Colonic mucosa (tissue), 4 donors: ENCODE measurements at regions not wholly inside any gene's neighbourhood (a gene's known extent, or its start where the extent isn't known, plus 50 kb on each side); places are given as distances from the start of the nearest gene placed in this dataset.
A peak's percentile ranks its signal among the peaks of the same experiment; 100 is the strongest.

Experiments used
- DNase-seq: peaks from one replicate; pipeline ENCODE4 v3.0.0-alpha.2; 2020
- H3K27ac ChIP-seq: fragments of 200-600 bp; one replicate; pipeline ENCODE4 v1.8.0; 2021
- H3K27me3 ChIP-seq: fragments of 200-600 bp; one replicate; pipeline ENCODE4 v1.8.0; 2021
- H3K36me3 ChIP-seq: fragments of 200-600 bp; one replicate; pipeline ENCODE4 v1.8.0; 2021
- H3K4me1 ChIP-seq: fragments of 200-600 bp; one replicate; pipeline ENCODE4 v1.8.0; 2021; ENCODE audit warnings: mild to moderate bottlenecking
- H3K4me3 ChIP-seq: fragments of 200-600 bp; one replicate; pipeline ENCODE4 v1.8.0; 2021
- H3K9ac ChIP-seq, 2 donors: one replicate each; pipeline ENCODE4 v1.7.0; 2013; ENCODE audit warnings: control low read depth in 2 of 2, low read depth in 2 of 2, low read length in 2 of 2
- H3K9me3 ChIP-seq: fragments of 200-600 bp; one replicate; pipeline ENCODE4 v1.8.0; 2021
- CTCF ChIP-seq: fragments of 200-600 bp; IDR thresholded peaks from one replicate; pipeline ENCODE4 v1.8.0; 2022; ENCODE audit warnings: antibody characterized with exemption, mild to moderate bottlenecking
- intact Hi-C: fragments of 100-400 bp; cut with DNase I; formaldehyde crosslinking; loops from one replicate; pipeline ENCODE4 v1.14.1; 2022
- donor health status: healthy.
- donor health status: DM: no; HTN: no; CAD: no.
- donor health status: DM: no; HTN: no; CAD: no.

GRCh38 chr21:32940079-32941014 lies 85.4 kb upstream of the OLIG2 start:
- intact Hi-C loops: loop anchor here (5.0 kb wide), 1 partner anchor 257 kb away; no protein-coding TSS in a partner anchor
- no peak overlapping the region for H3K27ac ChIP-seq
- no peak overlapping the region for H3K9ac ChIP-seq
- no peaks in the 10 kb centered on the region for H3K36me3 ChIP-seq
- no peaks in the 10 kb centered on the region for H3K4me1 ChIP-seq
- H3K9me3 ChIP-seq: no peaks in the 10 kb centered on the region
- peaks cover 3% of the 10 kb centered on the region for H3K27me3 ChIP-seq
- H3K4me3 ChIP-seq: no peak overlapping the region
- DNase-seq: peak; percentile 40
- peak; percentile 70 for TF ChIP-seq CTCF

- intact Hi-C loops: loop anchor here (5.0 kb wide), 1 partner anchor 256 kb away; no protein-coding TSS in a partner anchor
- no peak overlapping the region for H3K9ac ChIP-seq
- H3K27ac ChIP-seq: no peak overlapping the region
- no peak for TF ChIP-seq CTCF
- no peak overlapping the region for H3K4me3 ChIP-seq
- H3K4me1 ChIP-seq: no peaks in the 10 kb centered on the region
- H3K9me3 ChIP-seq: no peaks in the 10 kb centered on the region
- H3K27me3 ChIP-seq: peaks cover 3% of the 10 kb centered on the region
- H3K36me3 ChIP-seq: no peaks in the 10 kb centered on the region
- DNase-seq: no peak
Measured at GRCh38 chr21:32941263-32941662, 84.5 kb upstream of the OLIG2 start.

GRCh38 chr21:32946654-32947053 lies 79.1 kb upstream of the OLIG2 start:
- H3K27me3 ChIP-seq: no peaks in the 10 kb centered on the region
- H3K36me3 ChIP-seq: no peaks in the 10 kb centered on the region
- no peak overlapping the region for H3K9ac ChIP-seq
- H3K4me3 ChIP-seq: no peak overlapping the region
- H3K27ac ChIP-seq: no peak overlapping the region
- no peaks in the 10 kb centered on the region for H3K4me1 ChIP-seq
- intact Hi-C loops: no loop called here
- H3K9me3 ChIP-seq: no peaks in the 10 kb centered on the region
- no peak for DNase-seq
- TF ChIP-seq CTCF: no peak

- Histone ChIP-seq H3K4me1 (no peaks in the 10 kb centered on the region), H3K27me3 (no peaks in the 10 kb centered on the region), H3K27ac (no peak overlapping the region), H3K9ac (no peak overlapping the region), H3K36me3 (no peaks in the 10 kb centered on the region), H3K4me3 (no peak overlapping the region), H3K9me3 (no peaks in the 10 kb centered on the region)
- DNase-seq: no peak
- intact Hi-C loops: no loop called here
- TF ChIP-seq CTCF: no peak
Measured at GRCh38 chr21:32947736-32948135, 78.0 kb upstream of the OLIG2 start.

DNA sequence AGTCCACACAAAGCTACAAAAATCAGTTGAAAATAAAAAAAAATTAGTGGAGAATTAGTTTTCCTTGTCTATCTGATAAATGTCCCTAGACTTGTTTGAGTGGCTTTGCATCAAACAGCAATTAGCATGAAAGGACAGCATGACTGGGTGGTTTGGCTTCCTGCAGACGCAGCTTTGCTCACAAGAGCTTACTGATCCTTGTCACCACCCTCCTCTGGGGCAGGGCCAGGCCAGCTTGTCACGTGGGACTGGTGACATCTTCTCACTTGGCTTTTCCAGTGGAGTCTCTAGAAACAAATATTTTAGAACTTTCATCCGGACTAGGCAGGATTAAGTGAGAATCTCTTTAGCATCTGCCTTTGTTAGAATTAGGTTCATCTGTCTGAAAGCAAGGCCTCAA lies 76.0 kb upstream of the OLIG2 start:
- Histone ChIP-seq H3K4me3 (no peak overlapping the region), H3K4me1 (no peaks in the 10 kb centered on the region), H3K9ac (no peak overlapping the region), H3K36me3 (no peaks in the 10 kb centered on the region), H3K27me3 (no peaks in the 10 kb centered on the region), H3K9me3 (no peaks in the 10 kb centered on the region), H3K27ac (no peak overlapping the region)
- no peak for DNase-seq
- intact Hi-C loops: no loop called here
- TF ChIP-seq CTCF: no peak
